Astrocyte of the spinal cord (primary cell): ENCODE measurements at regions not wholly inside any gene's neighbourhood (a gene's known extent, or its start where the extent isn't known, plus 50 kb on each side); places are given as distances from the start of the nearest gene placed in this dataset.

Experiments
- DNase-seq: peaks from one replicate; pipeline ENCODE4 v3.0.0; 2011; ENCODE audit warnings: low read depth, low spot score
- H3K4me3 ChIP-seq: 2 replicates; pipeline ENCODE4 v1.5.1; 2011; ENCODE audit warnings: low read depth, mild to moderate bottlenecking, low read length, moderate library complexity
- in situ Hi-C: cut with HindIII; loops from 2 replicates; pipeline ENCODE4 v1.10.0; 2017; ENCODE audit warnings: low sequenced_read_pairs
- TF ChIP-seq, protein P1 (sequence below): IDR thresholded peaks from 2 replicates; pipeline ENCODE4 v1.5.1; 2012; ENCODE audit warnings: low read depth, mild to moderate bottlenecking, low read length, inconsistent platforms

DNA sequence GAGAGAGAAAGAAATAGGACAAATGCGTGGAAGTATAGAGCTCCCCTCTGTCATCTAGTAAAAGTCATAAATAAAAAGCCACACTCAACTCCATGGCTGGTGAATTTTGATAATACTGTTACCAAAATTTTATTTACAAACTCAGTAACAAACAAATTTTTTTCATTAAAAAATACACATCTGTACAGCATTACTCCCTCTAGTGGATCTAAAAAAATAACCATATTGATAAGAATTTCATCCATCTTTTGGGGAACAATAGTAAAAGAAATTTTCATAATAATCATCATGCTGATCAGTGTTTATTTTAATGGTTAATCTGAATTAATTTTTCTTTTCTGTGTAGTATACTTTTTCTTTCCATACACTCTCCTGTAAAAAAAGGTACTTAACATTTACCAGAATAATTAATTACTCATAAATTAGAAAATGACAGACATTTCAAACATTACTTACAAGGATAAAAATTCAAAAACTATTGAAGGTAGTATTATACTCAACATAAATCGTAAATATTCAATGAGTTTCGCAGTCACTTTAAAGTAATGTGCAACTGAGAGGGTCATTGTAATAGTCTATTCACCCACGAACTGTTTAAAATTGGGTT lies 173.5 kb upstream of the LSM14A start:
- TF ChIP-seq, protein P1, sequence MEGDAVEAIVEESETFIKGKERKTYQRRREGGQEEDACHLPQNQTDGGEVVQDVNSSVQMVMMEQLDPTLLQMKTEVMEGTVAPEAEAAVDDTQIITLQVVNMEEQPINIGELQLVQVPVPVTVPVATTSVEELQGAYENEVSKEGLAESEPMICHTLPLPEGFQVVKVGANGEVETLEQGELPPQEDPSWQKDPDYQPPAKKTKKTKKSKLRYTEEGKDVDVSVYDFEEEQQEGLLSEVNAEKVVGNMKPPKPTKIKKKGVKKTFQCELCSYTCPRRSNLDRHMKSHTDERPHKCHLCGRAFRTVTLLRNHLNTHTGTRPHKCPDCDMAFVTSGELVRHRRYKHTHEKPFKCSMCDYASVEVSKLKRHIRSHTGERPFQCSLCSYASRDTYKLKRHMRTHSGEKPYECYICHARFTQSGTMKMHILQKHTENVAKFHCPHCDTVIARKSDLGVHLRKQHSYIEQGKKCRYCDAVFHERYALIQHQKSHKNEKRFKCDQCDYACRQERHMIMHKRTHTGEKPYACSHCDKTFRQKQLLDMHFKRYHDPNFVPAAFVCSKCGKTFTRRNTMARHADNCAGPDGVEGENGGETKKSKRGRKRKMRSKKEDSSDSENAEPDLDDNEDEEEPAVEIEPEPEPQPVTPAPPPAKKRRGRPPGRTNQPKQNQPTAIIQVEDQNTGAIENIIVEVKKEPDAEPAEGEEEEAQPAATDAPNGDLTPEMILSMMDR = peak; percentile 17
- no peak overlapping the region for H3K4me3 ChIP-seq
- DNase-seq = peak; percentile 7
- in situ Hi-C loops = no loop called here

DNA sequence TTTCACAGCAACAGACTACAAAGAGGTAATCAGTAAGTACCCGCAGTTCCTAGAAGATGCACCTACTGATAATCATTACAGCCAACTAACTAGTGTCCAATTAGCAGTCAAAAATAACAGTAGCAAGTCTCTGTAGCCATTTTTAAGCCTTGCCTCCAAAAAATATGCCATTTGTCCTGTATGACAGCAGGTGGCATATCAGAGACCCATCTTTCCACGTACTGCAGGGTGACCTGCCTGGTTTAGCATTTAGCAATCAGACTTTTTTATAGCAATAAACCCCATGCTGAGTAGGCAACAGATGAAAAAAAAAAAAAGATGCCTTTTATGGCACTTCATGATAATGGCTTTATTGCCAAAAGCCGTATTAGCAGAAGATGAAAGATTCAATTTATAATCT lies 155.3 kb upstream of the LSM14A start:
- in situ Hi-C loops = no loop called here
- DNase-seq = no peak
- H3K4me3 ChIP-seq = no peak overlapping the region
- TF ChIP-seq, protein P1 = no peak

DNA sequence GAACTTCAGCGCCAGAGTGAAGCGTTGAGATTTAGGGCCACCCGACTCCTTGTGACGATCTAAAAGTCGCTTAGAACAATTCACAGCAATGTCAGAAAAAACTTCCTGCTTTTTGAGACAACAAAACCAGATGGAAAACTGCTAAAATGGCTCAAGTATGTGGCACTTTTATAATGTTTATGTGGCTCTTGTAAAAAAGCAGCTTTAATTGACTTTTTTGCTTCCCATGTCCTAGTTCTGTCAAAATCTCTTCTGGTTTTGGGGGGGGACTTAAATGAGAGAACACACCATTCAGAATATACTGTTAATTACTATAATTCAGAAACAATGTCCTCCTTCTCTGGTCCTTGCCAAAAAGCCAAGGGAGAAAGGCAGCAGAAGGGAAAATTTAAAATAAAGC lies 154.7 kb upstream of the LSM14A start:
- in situ Hi-C loops = no loop called here
- DNase-seq = no peak
- no peak overlapping the region for H3K4me3 ChIP-seq
- TF ChIP-seq, protein P1 = no peak

DNA sequence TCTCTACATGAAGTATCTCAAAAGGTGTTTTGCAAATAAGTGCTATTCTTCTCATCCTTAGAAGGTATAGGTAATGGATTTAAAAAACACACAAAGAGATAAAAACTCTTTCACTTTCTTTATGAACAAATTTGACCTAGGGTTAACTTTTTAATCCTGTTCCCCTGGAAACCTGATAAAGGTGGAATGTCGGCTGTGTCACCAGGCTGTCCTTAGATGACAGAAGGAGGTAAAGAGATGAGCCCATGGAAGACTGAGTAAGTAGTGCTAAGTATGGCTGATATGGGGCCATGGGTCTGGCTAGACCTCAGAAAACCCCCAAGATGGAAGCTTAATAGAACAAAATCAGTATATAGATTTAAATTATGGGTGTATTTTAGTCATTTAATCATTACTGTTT lies 153.8 kb upstream of the LSM14A start:
- in situ Hi-C loops = no loop called here

DNA sequence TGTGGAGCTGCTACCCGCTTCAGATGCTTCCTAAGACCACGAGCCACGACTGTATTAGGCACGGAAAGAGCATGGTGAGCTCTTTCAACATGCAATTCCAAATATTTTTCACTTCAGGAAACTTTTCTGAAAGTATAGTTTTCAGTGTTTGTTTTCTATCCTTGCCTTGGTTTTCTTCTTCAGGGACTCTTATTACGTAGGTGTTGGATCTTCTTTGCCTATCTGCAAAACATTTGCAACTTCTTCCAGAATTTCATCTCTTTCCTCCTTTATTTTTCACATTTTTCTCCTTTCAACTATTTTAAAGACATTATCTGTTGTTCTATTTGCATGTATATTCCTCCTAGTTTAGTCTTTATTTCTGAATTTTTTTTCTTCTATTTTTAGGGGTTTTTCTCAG lies 148.9 kb upstream of the LSM14A start:
- in situ Hi-C loops = no loop called here
- TF ChIP-seq, protein P1 = no peak
- DNase-seq = no peak
- no peak overlapping the region for H3K4me3 ChIP-seq

More for the DNA sequence above, 153.8 kb upstream of the LSM14A start:
- no peak overlapping the region for H3K4me3 ChIP-seq
- TF ChIP-seq, protein P1 = no peak
- no peak for DNase-seq

DNA sequence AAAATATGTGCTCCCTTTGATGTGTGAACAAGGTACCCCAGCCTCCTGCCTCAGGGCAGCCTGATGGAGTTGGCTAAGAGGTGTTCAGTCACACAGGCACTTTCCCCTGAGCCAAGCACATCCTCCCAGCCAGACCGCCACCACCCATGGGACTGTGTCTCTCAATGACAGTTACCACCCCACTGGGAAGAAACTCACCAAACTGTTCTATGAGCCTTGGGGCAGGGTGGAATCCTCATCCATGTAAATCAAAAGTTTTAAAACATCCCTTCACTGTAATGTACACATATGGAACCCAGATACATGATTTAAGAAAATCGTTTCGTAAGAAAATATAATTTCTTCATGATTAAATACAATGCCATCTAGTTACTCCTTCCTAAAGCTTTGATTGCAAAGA lies 138.4 kb upstream of the LSM14A start:
- no peak overlapping the region for H3K4me3 ChIP-seq
- no peak for DNase-seq
- TF ChIP-seq, protein P1 = no peak
- in situ Hi-C loops = no loop called here
